HG03342 (cell line): ENCODE measurements at regions not wholly inside any gene's neighbourhood (a gene's known extent, or its start where the extent isn't known, plus 50 kb on each side); places are given as distances from the start of the nearest gene placed in this dataset.
"Not testable (repeated sequence)": the region's sequence is repeated elsewhere in the genome, so short reads cannot be mapped to it uniquely, and the experiment has no call there.

Experiments used
- ATAC-seq: cut with Tn5 transposase; IDR thresholded peaks from one replicate; pipeline ENCODE4 v1.9.1; 2021; ENCODE audit warnings: mild to moderate bottlenecking, moderate library complexity; ENCODE audit not compliant: unreplicated experiment

DNA sequence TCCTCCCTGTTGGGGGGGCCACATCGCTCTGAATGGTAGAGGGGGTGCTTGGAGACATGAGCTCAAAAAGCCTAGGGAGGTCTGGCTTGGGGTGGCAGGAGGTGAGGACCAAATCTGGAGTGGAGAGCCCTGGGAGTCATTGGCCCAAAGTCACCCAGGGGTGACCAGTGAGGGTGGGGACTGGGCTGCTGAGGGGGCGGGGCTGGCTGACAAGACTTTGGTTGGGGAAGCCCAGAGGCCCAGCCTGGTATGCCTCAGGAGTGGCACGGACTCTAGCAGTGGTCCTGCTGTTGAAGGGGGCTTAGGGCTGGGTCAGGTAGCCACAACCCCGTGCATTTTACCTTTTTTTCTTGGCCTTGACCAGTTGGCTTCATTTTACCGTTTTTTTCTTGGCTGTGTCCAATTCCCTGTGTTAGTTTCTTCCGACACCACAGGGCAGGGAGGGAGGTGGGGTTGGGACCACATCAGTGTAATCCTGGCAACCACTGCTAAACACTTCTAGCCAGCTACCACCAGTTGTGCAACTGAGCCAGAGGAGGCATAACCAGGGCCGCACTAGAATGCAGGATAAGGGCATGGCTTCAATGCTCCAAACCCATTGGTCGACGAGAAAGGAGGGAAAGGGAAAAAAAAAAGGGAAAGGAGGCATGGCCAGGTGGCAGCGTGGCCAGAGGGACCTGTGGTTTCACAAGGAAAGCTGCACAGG, 105.3 kb upstream of the C2CD4B start:
- no peak for ATAC-seq

DNA sequence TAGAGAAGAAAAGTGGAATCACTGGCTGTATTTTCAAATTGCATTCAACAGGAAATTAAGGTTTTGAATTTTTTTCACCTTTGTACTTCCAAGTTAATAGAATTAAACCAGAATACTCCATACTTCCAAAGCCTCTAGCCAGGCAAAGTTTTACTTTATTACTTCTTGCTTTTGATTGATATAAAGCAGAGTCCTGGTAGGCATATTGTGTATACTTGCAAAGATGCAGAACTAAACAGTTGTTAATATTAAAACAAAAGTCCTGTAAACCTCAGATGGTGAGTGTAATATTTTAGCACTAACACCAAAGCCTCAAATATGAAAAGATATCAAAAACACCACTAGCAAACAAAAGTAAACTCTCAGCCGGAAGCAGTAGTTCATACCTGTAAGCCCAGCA, 107.2 kb upstream of the C2CD4B start:
- no peak for ATAC-seq

DNA sequence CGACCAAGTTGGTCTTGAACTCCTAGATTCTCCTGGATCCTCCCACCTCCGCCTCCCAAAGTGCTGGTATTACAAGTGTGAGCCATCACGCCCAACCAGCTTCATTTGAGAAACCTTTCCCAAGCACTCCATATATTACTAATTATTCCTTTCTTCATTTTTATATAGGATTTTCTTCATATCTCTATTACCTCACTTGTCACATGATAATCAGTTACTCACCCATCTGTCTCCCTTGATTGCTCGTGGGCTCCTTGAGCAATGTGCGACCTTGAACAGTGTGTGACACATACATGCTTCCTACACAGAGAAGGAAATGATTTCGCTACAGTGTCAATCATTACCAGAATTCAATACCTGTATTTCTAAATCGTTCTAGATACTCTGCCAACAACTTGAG, 110.7 kb upstream of the C2CD4B start:
- ATAC-seq, result no peak

DNA sequence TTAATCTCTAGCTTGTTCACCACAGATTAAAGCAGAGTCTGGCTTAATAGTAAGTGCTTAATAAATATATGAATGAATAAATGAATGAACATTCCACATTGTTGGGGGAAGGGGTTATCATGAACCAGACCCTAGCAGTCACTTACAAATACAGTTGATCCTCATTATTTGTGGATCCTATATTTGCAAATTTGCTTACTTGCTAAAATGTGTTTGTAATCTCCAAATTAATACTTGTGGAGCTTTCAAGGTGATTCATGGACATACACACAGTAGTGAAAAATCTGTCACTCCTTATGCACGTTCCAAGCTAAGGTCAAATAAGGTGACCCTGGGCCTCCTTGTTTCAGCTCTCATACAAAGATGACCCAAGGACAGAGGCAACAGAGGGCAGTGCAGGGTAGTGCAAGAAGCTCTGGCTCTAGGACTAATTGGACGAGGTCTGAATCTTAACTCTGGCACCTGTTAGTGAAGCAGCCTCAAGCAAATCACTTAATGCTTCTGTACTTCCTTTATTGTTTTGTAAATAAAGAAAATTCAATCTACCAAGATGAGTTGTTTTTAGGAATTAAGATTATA, 112.8 kb upstream of the C2CD4B start:
- ATAC-seq, result no peak

DNA sequence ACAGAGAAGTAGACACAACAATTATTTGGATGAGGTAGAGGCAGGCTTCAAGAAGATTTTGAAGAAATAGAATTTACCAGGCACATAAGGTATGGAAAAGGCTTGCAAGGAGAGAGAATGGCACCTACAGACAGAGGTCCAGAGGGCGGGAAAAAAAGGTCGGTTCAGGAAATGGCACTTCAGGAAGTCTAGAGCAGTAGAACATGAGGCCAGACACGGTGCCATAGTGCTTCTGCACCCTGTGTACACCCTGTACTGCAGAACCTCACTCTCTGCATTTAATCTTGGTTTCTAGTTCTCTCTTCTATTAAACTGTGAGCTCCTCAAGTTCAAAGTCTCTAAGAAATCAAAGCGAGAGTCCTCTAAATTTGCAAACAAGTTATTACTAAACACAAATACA, 113.4 kb upstream of the C2CD4B start:
- no peak for ATAC-seq

DNA sequence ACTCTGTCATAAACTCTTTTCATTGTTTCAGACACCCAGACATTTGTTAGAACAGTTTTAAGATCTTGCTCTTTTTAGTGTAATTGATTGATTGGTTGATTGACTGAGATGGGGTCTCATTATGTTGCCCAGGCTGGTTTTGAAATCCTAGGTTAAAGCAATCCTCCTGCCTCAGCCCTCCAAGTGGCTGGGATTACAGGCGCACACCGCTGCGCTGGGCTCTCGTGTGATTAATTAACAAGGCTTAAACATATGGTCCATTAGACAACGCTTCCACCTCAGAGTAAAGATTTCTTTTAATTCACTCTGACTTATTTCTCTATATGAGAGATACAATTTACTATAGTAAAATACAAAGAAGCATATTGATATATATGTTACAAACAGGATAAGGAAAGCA, 114.0 kb upstream of the C2CD4B start:
- ATAC-seq, result no peak

DNA sequence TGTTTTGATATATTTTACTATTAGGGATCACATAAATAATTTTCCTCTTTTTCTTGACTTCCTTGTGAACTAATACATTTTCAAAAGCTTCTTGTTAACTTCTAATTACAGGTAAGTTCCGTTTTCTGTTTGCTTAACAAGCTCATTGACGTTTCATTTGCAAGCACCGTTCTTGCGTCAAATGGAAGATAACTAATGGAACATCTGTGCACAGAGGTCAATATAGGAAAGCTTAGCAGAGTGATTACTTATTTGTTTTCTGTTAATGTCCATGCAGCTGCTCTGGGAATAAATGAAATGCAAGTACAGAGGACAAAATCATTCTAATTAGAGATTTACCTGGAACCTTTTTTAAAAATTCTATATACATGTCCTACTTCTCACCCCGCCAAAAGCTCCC, 115.5 kb upstream of the C2CD4B start:
- ATAC-seq, result no peak

DNA sequence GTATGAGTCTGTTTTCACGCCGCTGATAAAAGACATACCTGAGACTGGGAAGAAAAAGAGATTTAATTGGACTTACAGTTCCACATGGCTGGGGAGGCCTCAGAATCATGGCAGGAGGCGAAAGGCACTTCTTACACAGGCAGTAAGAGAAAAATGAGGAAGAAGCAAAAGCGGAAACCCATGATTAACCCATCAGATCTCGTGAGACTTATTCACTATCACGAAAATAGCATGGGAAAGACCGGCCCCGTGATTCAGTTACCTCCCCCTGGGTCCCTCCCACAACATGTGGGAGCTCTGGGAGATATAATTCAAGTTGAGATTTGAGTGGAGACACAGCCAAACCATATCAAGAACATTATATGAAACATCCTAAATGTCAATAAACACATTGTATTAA, 116.7 kb upstream of the C2CD4B start:
- ATAC-seq, result not testable (repeated sequence)

DNA sequence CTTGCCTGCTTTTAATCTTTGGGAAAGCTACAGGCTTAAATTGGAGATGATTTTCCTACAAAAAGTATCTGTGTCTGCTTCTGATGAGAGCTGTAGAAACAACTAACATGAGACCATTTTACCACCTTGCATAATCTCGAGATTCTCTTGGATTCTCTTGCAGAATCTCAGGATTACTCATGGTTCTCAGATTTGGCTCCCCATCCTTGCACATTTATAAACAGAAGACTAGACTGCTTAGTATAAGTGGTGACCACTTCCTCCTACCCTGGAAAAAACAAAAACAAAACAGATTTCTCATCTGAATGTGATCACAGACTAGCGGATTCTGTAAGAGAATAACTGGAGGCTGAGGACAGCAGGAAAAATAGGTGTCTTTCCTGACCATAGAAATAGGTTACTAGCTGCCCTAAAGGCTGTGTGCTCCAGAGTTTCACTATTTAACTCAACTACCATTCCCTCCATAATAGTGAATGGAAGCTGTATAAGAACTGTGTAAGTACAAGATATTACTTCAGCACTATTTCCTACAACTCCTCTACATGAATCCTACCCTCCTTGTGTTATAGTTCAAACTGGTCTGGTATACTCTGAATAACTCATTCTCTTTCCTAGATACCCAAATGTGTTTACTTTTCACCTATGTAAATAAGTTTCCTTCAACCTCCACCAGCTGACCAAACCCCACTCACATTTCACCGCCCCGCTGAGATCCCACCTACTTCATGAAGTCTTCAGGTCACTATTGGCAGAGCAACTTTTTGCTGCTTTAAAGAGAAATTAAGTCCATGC, 122.2 kb upstream of the C2CD4B start:
- no peak for ATAC-seq

DNA sequence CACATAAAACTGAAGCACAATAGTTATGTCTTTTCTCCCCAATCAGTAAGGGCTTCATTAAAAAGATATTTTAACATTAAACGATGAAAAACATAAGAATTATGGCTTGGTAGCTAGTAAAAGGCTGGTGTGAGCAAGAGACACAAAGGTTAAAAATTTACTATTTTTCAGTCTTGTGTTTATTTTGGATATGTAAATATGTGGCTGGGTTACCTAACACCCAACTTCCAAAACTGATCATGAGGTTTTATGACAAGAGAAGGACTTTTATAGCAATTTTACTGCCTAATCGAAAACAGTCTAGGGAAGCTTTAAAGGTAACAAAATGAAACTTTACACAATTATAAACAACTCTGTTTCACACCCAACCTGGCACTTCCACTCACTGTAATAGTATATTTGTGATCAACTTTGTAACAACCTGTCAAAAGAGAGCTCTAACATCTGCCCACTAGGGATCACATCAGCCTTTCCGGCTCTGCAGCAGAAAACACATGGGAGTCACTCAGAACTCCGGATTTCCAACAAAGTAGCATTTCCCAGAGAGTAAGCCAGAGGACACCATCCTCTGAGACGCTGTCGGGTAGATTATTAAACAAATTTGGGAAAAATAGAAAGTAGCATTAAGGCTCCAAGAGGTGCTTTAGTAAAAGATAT, 123.4 kb upstream of the C2CD4B start:
- ATAC-seq, result no peak

DNA sequence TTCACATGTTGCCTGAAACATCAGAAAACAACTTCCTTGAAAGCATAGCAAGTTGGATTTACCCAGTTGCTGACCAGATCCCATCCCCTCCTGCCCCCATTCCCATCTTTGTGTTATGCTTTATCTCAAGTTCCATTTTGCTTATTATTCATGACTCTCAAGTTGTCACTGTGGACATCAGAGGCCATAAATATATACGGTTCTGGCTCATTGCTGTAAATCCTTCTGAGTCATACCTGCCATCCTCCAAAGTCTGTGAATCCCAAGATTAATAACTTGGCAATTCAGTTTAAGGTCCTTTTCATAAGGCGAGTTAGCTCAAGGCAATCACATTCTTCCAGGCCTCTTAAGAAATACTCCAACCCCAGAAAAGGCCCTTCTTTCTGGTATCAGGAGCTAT, 126.2 kb upstream of the C2CD4B start:
- ATAC-seq, result no peak

DNA sequence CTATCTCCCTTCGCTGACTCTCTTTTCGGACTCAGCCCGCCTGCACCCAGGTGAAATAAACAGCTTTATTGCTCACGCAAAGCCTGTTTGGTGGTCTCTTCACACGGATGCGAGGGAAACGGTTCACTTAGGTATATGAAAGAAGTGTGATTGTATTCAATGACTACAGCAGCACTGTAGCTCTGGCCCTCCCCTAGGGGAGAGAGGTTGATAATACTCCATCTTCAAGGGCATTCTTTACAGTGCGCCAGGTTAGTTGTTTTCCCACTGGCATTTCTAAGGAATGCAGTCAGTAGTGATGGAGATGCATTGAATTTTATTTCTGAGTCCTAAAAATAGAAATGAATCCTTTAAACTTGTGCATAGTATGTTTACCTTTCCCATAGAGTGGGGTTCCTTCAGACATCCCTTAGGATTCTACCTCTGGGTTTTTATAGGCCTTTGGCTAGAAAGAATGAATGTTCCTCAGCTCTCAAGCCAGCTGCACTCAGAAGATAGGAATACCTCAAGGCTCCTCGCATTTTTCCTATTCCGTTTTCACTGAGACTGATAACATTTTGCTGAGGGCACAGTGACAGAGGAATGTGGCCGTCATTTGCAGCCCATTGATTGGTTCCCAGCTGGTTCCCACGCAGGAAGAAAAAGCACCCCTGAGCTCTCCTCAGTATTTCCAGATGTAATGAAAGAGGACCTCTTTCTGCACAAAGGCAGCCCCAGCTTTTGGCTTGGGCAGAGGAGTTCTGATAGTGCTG, 131.8 kb upstream of the C2CD4B start:
- ATAC-seq, result no peak

DNA sequence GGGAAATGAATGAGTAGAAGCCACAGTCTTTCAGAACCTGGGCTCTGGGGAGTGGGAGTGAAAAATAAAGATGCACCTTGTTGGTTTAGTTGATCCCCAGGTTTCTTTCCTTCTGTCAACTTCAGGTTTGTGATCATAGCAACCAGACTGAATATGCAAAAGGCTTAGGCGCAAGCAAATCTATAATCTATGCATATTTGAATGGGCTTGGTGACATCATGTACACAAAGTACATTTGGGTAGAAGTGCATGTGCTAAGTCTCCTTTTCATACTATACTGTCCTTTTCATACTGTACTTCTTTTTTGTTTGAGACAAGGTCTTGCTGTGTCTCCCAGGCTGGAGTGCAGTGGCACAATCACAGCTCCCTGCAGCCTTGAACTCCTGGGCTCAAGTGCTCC, 132.4 kb upstream of the C2CD4B start:
- ATAC-seq, result no peak

DNA sequence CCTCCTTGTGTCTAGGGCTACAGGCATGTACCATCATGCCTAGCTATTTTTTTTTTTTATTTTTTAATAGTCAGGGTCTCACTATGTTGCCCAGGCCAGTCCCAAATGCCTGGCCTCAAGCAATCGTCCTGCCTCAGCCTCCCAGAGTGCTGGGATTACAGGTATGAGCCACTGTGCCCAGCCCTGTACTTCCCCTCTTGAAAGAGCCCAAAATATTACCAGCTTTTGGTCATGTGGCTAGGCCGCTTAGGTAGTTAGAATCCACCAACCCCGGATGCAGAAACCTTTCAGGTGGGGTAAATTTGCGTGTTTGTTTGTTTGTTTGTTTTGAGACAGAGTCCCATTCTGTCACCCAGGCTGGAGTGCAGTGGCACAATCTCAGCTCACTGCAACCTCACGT, 132.8 kb upstream of the C2CD4B start:
- ATAC-seq, result no peak

DNA sequence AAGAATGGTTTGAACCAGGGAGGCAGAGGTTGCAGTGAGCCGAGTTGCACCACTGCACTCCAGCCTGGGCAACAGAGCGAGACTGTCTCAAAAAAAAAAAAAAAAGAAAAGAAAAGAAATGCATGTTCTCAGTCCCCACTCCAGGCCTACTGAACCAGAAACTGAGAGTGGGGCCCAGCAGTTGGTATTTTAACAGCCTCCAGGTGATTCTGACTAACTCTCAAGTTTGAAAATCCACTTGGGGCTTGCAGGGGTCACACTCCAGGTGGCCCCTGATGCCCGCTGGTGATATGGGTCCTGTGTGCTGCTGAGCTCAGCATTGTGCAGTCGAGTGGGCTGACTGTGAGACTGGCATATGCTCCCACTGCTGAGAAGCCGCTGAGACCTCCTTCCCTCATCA, 133.7 kb upstream of the C2CD4B start:
- no peak for ATAC-seq

DNA sequence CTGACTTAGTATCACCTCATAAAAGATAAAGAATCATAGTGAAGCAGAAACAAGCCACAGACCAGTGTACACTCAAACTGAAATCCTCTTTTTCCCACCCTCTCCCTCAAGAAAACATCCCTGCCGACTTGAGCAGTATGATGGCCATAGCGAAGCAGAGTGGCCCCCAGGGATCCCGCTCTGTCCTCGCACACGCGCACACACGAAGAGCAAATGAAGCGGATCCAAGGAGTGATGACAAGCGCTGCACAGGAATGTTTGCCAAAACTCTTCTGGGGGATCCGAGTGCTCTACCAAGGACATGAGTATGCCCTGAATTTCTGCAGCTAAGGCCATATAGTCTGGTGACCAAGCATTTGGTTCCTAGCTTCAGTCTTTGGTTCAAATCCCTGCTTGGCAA, 134.5 kb upstream of the C2CD4B start:
- ATAC-seq, result no peak

DNA sequence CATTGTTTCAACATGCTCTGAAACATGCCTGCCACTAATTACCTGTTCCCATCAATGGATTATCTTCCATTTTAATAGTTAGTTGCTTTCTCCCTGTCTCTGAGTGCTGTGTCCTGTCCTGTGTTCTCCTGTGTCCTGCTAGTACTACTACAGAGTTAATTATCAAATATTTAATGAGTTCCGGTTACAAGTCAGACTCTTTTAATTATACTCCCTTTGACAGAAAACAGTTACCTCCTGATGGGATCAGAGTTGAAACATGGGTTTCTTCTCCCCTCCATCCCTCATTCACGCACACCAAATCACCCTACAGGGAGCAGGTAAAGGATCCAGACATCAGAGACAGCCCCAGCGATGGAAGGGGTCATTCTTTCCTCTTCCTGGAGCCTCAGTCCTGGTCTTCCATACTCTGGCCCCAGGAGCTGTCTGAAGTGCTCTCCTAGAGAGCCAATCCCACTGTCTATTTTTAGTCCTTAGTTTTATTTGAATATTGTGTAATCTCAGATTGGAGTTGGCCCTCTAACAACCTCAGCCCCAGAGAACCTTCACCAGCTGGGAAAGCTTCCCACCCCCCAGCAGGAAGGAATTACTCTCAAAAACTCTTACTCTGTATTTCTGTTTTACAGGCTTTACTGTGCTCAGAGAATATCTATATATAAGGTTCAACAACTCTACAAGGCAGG, 137.0 kb upstream of the C2CD4B start:
- no peak for ATAC-seq

DNA sequence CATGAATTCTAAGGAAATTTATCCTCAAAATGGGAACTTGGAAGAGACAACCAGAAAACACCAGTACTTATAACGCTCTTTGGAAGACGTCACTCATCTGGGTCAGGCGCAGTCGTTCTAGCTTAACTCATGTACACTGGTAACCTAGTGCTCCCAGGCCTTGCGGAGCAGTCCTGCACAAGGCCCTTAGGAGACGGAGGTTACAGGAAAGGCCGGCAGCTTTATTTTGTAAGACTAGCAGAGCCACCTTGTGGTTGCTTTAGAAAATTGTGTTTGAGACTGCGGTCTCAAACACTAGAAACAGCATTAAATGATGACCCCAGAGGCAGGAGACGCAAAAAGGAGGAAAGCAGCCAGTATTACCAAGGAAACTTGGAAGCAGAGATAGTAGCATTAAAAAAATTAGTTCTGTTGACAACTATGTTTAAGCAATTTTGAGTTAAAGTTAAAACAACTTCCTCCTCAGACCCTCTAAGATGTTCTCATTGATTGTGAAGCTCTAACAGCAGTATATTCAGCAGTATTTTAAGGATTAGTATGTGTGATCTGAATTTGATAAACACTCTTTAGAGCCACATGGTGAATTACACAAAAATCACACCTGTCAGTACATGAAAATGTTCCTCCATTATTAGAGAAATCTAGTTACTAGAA, 141.9 kb upstream of the C2CD4B start:
- no peak for ATAC-seq

DNA sequence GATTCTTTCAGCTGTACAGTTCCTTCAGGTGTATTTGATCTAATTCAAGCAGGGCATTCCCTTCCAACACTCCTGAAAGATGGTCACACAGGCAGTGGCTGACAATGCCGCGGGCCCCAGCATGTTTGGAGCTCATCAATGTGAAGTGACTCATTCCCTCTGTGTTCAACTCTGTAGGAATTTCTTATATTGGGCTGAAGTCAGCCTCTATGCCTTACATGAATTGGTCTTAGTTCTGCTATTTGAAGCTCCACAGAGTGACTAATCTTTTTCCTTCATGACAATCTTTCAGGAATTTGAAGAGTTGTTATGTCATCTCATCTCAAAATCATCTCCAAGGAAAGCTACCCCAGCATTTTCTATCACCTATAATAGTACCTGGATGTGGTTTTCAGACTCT, 142.5 kb upstream of the C2CD4B start:
- ATAC-seq, result no peak
